ENCODE measurements at regions not wholly inside any gene's neighbourhood (a gene's known extent, or its start where the extent isn't known, plus 50 kb on each side); places are given as distances from the start of the nearest gene placed in this dataset.

DNA sequence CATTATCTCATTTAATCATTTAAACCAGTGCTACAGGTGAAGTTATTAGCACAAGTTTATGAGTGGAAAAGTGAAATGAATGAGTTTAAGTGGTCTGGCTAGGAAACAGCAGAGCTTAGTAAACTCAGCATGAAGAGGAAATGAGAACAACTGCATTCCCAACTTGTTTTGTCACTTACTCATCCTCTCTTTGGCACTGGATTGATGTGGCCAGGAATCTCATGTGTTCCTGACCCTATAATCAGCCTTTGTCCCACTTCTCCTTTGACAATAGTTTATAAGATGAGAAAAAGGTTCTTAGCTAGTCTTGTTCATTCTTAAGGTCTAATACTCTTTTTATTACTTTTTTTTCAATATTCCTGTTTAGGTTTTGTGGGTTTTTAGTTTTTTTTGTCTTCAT lies 559.2 kb upstream of the TLE4 start:
- H3K4me1 ChIP-seq = no peaks in the 10 kb centered on the region
- no peak overlapping the region for H3K4me3 ChIP-seq
- TF ChIP-seq POLR2AphosphoS5 (IDR thresholded peaks at IDR 0.05) (no peak), POLR2A (IDR thresholded peaks at IDR 0.05) (no peak), EP300 (IDR thresholded peaks at IDR 0.05) (no peak)
- TF ChIP-seq, protein P1, sequence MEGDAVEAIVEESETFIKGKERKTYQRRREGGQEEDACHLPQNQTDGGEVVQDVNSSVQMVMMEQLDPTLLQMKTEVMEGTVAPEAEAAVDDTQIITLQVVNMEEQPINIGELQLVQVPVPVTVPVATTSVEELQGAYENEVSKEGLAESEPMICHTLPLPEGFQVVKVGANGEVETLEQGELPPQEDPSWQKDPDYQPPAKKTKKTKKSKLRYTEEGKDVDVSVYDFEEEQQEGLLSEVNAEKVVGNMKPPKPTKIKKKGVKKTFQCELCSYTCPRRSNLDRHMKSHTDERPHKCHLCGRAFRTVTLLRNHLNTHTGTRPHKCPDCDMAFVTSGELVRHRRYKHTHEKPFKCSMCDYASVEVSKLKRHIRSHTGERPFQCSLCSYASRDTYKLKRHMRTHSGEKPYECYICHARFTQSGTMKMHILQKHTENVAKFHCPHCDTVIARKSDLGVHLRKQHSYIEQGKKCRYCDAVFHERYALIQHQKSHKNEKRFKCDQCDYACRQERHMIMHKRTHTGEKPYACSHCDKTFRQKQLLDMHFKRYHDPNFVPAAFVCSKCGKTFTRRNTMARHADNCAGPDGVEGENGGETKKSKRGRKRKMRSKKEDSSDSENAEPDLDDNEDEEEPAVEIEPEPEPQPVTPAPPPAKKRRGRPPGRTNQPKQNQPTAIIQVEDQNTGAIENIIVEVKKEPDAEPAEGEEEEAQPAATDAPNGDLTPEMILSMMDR (IDR thresholded peaks at IDR 0.05) = no peak
- DNase-seq = no peak
- intact Hi-C loops (cut with DNase I; ENCODE audit: low total_unique reads) = no loop called here
- no peaks in the 10 kb centered on the region for H3K9me3 ChIP-seq
- H3K27ac ChIP-seq = no peak overlapping the region
- H3K27me3 ChIP-seq = no peaks in the 10 kb centered on the region
- no peaks in the 10 kb centered on the region for H3K36me3 ChIP-seq

DNA sequence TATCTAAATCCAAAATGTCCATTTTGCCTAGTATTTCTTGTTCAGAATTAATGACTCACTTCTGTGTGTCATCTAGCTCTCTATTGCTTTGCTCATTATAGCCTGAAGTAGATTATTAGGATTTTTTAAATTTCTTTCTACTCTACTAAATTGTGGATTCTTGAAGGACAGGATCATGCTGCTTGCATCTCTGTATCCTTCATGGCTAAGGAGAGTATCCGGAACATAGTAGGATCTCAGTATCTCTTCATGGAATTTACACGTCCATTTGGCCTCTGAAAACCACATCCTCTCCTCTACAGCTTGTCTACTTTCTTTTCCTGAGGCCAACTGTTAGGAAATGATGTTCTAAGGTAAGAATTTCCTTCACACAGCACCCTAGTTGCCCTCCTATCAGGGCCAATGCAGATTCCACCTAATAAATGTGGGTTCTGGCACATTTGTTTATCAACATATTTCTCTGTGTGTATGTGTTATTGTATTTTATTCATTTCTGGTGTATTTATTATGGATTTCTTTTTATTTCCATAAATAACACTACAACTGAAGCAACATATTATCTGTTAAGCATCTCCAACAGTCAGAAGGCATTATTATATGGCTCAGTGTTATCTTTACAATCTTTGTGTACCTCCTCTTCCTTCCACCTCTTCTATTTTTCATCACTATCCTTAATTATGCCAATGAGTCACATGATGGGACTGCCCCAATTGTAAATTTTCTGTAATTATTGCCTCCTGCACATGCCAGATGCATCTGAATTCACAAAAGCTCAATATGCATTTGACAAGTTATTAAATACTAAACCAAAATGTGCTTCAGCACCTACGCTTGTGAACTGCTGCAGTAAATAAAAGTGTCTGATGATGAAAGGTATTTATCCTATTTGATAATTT lies 557.8 kb upstream of the TLE4 start:
- 64 to 76% (median 72%) methylated on average over 3 of the region's 3 CpGs for WGBS, 5 donors
- H3K36me3 ChIP-seq = no peaks in the 10 kb centered on the region
- no peak for DNase-seq
- no peak overlapping the region for H3K4me3 ChIP-seq
- TF ChIP-seq EP300 (IDR thresholded peaks at IDR 0.05) (no peak), POLR2AphosphoS5 (IDR thresholded peaks at IDR 0.05) (no peak), POLR2A (IDR thresholded peaks at IDR 0.05) (no peak)
- TF ChIP-seq, protein P1 (IDR thresholded peaks at IDR 0.05) = no peak
- H3K27ac ChIP-seq = no peak overlapping the region
- no peaks in the 10 kb centered on the region for H3K4me1 ChIP-seq
- H3K27me3 ChIP-seq = no peaks in the 10 kb centered on the region
- no peaks in the 10 kb centered on the region for H3K9me3 ChIP-seq
- intact Hi-C loops (cut with DNase I; ENCODE audit: low total_unique reads) = no loop called here

DNA sequence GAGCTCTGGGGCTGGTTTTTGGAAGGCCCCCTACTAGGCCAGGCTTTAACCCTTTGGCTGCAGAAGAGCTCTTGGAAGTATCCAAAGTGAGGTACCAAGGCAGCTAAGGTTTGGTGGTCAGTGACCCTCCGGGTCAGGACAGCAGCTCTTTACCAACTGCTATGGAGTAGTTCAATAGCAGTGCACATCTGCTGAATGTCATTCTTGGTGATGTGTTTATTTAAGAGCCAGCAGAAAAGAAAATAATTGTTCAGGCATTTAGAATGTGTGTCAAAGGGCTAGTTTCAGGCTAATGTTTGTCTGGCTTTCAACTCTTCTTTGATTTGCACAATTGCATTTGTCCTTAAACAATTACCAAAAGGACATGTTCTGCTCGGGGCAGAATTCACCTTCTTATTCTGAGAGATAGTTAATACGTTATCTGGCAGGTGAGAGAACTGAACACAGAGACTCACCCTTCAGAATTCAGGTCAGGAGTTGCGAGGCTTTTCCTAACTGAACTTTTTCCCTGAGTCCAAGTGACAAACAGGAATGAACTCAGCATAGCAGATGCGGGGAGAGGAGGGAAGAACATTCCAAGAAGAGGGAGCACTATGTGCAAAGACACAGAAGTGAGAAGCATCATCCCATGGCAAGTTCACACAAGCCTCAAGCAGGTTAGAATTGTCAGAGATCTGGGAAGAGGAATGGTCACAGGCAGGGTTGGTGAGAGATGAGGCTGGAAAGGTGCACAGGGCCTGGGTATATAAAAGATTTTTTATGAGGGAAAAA lies 556.7 kb upstream of the TLE4 start:
- H3K27ac ChIP-seq = no peak overlapping the region
- TF ChIP-seq POLR2A (IDR thresholded peaks at IDR 0.05) (no peak), POLR2AphosphoS5 (IDR thresholded peaks at IDR 0.05) (no peak), EP300 (IDR thresholded peaks at IDR 0.05) (no peak)
- TF ChIP-seq, protein P1 (IDR thresholded peaks at IDR 0.05) = no peak
- H3K36me3 ChIP-seq = no peaks in the 10 kb centered on the region
- peak in 1 of 2 donors; percentile 9 for DNase-seq
- no peaks in the 10 kb centered on the region for H3K9me3 ChIP-seq
- H3K4me1 ChIP-seq = no peaks in the 10 kb centered on the region
- WGBS, 5 donors = 22 to 42% (median 32%) methylated on average over 5 of the region's 5 CpGs
- intact Hi-C loops (cut with DNase I; ENCODE audit: low total_unique reads) = loop anchor here (5.0 kb wide), 1 partner anchor 38 kb away; no protein-coding TSS in a partner anchor
- no peak overlapping the region for H3K4me3 ChIP-seq
- no peaks in the 10 kb centered on the region for H3K27me3 ChIP-seq

DNA sequence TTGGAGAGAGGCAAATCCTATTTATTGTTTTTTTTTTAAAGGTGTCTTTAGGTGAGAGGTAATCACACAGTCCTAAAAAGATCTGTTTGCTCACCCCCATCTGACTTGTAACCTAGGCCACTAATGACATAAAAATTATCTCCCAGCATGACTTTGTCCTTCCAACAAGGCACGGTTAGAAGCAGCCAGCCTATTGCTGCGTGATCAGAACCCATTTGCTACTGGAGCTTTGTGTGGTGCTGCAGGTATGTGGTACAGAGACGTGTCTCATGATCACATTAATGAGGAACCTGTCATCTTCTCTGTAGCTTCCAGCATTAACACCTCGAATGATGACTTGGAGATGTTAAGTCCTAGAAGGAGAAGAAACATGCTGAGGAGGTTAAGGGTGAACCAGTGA lies 555.8 kb upstream of the TLE4 start:
- H3K4me1 ChIP-seq = no peaks in the 10 kb centered on the region
- TF ChIP-seq, protein P1 (IDR thresholded peaks at IDR 0.05) = no peak
- TF ChIP-seq POLR2A (IDR thresholded peaks at IDR 0.05) (no peak), POLR2AphosphoS5 (IDR thresholded peaks at IDR 0.05) (no peak), EP300 (IDR thresholded peaks at IDR 0.05) (no peak)
- WGBS, 5 donors = 68 to 80% (median 74%) methylated on average over 4 of the region's 4 CpGs
- H3K36me3 ChIP-seq = no peaks in the 10 kb centered on the region
- H3K27me3 ChIP-seq = no peaks in the 10 kb centered on the region
- no peaks in the 10 kb centered on the region for H3K9me3 ChIP-seq
- H3K4me3 ChIP-seq = no peak overlapping the region
- H3K27ac ChIP-seq = no peak overlapping the region
- intact Hi-C loops (cut with DNase I; ENCODE audit: low total_unique reads) = loop anchor here (5.0 kb wide), 1 partner anchor 39 kb away; no protein-coding TSS in a partner anchor
- DNase-seq = peak in 1 of 2 donors; percentile 23

Measured in stomach (tissue), 8 donors.